ENCODE measurements at regions not wholly inside any gene's neighbourhood (a gene's known extent, or its start where the extent isn't known, plus 50 kb on each side); places are given as distances from the start of the nearest gene placed in this dataset.
A peak's percentile ranks its signal among the peaks of the same experiment; 100 is the strongest.
"Not testable (repeated sequence)": the region's sequence is repeated elsewhere in the genome, so short reads cannot be mapped to it uniquely, and the experiment has no call there.

DNA sequence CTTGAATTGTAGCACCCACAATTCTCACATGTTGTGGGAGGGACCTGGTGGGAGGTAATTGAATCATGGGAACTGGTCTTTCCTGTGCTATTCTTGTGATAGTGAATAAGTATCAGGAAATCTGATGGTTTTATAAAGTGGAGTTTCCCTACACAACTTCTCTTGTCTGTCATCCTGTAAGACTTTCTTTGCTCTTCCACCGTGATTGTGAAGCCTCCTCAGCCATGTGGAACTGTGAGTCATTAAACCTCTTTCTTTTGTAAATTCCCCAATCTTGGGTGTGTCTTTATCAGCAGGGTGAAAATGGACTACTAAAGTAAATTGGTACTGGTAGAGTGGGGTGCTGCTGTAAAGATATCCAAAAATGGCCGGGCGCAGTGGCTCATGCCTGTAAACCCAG, 215.6 kb downstream of the LIG4 start:
- no peak for DNase-seq

DNA sequence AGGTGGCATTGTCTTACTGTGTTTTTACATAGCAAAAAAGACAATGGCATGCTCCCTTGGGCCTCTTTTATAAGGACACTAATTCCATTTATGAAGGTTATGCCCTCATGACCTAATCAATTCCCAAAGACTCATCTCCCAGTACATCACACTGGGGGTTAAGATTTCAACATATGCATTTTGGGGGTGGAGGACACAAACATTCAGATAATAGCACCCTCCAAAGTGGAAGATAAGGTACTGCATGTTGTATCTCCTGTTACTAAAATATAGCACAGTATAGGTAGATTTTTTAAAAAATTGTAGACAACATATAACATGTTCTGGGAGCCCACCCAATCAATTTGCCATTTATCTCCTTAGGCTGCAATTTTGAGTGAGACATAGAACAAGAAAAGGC, 221.2 kb downstream of the LIG4 start:
- DNase-seq = no peak

DNA sequence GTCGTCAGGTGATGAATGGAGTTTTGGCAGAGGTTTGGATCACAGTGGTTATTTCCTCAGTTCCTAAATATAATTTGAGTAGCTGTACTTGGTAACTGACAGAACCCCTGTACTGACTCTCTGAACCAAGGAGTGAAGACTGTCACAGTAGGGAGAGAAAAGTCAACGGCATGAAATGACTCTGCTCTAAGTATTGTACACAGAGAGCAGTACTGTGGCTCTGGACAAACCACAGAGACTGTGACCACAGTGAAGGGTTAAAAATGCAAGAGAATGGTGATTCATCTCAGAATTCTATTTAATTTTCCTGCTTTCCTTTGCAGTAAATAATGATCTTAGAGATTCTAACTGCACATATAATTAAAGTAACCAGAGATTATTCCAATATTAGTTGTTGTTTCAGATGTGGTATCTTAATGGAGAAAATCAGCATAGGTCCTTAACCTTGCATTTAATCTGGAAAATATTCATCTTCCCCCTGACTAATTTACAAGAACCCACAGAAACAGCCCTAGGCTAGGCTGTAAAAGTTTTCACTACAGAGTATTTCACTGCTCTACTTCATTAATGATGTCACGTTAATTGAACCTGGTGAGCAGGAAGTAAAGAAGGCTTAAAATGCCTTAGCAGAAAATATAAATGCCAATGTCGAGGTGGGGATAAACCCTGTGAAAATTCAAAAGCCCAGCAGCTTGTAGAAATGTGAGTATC, 221.9 kb downstream of the LIG4 start:
- no peak for DNase-seq

DNA sequence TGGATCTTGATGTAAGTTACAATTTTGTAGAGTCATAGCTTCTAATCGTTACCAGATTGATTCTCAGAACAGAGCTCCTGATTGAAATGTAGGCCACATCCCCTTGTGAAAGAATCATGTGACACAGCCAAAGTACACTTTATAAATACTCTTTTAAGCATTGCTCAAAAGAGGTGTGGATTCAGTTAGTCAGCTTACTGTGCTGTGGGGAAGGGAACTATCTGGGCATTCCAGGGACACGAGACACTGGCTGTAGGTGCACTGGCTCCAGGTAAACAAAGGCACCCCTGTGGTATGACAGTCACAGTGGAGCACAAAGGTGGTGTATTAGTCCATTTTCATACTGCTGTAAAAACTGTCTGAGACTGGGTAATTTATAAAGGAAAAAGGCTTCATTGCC, 222.8 kb downstream of the LIG4 start:
- DNase-seq = no peak

DNA sequence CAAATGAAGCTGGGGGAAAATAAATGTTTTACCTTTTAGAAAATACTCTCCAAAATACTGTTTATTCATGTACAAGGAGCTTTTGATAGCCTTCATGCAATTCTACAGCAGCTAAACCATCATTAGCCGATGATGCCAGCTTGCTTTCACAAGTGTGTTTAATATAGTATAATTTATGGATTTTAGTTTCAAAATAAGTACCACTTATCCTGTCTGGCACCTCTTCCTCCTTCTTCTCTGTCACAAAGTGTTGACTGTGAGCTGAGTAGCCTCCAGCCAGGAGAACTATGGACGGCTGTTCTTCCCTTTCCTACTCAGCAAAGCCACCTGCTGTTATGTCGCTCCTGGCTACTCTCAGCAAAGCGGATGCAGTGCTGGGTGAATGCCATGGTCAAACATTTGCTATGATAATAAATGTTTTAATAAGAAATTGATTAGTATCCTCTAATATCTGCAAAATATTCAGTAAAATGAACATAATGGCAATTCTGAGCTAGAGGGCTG, 238.2 kb downstream of the LIG4 start:
- peak; percentile 4 for DNase-seq

DNA sequence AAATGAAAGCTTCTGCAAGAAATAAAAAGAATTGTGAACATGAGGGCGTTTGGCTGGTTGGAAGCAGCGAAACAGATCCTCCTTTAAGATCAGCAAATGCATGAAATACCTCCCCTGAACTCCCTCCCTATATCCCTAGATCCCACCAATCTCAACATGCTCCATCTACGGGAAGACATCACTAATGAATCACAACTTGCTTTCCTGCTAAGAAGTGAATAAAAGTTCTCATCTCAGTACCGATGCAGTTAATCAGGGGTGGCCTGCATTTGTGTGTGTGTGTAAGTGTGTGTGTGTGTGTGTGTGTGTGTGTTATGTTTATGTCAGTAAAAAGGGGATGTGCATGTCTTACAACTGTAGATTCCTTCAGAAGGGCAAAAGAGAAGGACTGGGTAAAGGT, 238.7 kb downstream of the LIG4 start:
- DNase-seq = no peak

DNA sequence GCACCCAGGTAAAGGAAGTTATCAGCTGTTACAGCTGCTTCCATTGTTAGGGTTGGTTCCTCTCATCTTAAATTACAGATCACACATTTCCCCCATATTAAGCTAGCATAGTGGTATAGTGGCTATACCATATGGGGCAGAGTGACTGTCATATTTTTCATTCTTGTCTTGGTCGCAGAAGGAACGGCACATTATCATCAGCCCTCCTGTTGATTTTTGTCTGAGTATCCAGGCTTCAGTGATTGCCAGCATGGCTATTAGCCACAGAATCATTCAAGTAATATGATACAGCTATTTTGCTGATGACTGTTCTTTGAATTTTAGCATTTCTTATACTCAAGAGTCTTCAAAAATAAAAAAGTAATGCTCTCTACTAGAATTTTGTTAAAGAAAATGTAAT, 240.9 kb downstream of the LIG4 start:
- no peak for DNase-seq

DNA sequence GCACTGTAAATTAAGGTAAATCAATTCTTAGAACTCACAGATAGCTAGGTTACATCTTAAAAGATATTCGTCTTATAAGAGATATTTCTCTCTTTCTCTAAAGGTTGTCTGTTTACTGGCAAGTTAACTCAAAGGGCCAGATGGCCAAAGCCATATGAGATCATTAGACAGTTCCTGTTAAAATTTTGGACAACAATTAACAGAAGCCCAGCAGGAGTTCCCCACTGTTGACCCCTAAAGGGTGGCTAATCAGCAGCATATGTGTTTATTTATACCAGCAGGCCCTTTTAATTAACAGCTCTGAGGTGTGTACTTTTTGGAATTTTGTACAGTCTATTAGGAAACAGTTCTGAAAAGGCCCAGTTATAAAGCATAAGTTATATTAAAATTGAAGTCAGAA, 245.8 kb downstream of the LIG4 start:
- peak; percentile 2 for DNase-seq

DNA sequence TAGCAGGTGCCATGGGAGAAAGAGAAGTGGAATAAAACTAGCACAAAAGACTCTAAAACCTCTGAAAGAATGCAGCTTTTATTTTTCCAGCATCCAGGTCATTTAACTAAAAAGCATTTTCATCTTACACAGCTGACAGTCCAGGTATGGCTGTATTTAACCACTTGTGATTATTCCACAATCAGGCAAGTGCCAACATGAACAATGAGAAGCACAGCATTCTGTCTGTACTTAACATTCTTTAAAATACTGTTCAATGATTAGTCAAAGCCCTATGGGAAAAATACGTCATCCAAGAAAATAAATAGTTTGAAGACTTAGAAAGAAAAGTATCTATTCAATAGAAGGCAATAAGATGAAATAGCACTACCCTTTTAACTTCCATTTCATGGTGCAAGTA, 246.9 kb downstream of the LIG4 start:
- no peak for DNase-seq

DNA sequence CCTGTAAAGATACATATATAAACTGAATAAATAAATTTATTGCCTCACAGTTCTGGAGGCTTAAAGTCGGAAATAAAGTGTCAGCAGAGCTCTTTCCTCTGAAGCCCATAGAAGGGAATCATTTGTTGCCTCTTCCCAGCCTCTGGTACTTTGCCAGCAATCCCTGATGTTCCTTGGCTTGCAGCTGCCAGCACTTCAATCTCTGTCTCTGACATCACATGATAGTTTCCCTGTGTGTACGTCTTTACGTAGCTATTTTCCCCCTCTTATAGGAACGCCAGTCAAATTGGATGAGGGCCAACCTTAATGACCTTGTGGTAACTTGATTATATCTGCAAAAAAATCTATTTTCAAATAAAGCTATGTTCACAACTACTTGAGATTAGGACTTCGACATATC, 250.9 kb downstream of the LIG4 start:
- peak; percentile 73 for DNase-seq

DNA sequence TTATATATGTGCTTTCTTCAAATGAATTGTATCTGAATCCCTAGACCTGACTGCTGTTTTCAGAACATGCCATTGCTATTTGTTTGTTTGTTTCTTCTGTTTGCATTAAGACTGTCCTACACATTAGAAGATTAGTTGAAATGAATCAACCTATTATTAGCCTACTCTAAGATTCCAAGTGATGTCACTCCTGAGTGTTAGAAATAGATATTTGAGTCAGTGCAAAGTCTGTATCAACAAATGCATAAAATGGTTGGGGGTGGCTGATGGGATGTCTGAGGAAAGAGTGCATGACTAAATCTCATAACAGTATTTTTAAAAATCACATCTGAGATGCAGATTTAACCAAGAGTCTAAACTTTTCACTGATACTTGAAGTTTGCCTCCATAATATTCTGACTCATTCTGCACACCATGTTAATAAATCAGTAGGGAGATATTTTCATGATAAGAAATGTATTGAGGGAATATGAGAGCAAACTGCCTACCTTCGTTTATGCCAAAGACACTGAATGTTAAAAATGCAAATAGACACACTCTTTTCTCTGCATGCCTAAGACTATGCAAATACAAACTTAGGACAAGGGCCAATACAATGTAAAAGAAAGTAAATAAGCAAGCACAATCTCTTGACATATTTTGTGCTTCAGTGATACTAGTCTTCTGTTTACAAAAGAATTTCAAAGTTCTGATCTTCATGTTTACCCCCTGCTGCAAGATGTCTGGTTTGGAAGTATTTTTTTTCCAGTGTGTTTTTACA, 253.3 kb downstream of the LIG4 start:
- no peak for DNase-seq

DNA sequence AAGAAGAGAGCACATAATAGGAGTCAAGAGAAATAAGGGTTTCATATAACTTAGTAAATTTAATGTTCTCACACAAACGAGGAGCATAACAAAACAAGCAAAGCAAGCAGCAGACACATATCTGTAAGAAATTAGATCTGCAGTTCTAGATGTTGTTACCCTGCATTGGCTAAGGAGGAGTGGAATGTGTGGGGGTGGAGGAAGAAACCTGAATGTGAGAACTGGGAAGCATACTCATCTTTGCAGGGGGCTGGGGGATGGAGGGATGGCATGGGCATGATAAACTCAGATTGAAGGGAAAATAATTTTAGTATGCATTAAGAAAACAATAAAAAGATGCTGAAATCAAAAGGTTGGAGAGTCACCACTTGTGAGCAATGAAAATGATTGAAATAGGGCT, 255.0 kb downstream of the LIG4 start:
- no peak for DNase-seq

DNA sequence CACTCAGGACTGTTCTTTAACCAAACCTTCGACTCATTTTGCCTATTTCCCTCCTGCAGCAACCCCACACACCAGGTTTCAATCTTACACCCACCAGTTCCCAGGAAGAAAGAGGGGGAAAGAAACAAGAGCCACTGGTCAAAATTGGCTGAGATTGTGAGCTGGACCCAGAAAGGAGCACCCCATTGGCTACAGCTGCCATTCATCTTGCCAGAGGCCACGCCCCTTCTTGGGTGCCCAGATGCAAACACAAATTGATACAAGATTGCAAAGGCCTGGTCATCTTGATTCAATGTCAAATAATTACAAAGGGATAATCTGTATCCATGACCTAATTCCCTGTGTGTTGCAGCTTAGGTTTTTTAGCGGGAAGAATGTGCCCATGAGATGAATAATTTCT, 258.4 kb downstream of the LIG4 start:
- no peak for DNase-seq

DNA sequence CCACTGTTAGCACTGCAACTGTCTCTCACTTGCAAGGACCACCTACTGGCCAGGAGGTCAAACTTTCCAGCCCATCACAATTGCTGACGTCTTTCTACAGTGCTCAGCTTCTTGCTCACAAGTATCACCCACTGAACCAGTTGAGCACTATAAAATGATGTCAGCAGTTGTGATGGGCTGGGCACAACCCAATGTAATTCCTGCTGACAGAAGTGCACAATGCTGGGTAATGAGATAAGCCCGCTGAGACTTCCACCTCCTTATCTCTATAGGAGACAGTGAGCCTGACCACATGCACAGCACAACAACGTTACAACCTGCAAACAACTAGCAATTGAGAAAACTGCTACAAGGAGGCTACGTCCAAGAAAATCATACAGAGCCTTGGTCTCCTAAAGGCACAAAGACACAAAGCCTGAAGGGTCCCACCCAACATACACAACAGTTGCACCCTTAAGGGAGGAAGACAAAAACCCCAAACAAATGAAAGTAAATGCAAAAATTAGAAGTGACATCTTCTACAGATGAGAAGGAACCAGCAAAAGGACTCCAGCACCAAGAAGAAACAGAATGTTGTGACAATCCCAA, 273.2 kb downstream of the LIG4 start:
- no peak for DNase-seq

DNA sequence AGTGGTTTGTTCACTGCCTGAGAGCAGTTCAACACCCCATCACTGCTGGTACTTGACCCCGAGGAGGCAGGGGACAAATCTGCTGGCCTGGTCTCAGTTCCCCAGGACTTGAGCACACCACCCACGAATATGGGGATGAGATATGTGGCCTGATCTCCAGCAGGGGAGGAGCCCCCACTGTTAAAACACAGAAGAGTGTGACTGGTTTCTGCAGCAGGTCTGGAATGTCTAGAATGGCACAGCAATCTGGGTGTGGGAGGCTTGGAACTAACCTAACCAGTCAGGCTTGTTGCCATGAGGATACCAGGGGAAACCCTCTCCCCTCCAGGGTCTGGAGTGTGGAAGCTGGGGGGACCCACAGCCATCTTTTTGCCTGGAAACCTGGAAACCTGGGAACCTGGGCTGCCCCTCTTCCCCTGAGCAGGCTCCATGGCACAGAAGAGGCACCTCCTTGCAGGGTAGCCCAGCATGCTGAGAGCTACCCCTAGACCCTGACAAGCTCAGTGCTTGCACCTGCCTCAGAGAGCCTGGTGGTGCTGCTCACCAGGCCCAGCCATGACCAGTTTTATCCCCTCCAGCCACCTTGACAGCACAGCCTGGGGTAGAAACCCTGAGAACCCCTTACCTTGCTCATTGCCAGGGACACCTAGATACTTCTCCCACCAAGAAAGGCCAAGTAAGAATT, 273.8 kb downstream of the LIG4 start:
- no peak for DNase-seq

DNA sequence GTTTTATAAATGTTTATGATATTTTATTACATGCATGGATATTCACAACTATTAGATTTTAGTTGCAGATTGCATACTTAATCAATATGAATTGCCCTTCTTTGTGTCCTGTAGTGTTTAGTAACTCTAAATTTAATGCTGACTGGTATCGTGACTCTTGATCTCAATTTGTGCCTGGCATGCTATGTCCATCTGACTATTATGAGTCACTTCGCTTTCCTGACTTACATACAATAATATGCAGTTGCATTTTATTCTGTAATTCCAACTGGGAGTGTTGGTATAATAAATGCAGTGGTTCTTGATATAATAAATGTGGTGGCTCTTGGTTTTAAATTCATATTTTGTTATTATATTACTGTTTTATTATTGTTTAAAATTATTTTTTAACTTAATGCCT, 277.5 kb downstream of the LIG4 start:
- no peak for DNase-seq

DNA sequence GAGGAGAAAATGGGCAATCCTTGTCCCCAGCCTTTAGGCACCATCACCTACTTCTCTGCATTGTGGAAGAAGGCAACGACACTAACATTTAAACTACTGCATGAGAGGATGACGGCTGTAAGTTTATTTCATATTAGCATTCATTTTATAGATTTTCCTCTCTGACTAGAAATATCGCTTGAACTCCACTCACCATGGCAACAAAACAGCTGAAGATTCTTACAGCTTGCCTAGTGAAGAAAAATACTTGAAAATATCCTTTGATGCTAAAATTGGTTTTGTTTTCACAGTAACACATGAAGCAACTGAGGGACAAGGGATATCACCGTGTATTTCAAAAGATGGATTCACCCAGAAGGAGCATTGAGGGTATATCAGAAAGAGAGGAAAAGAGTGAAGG, 284.3 kb downstream of the LIG4 start:
- no peak for DNase-seq

DNA sequence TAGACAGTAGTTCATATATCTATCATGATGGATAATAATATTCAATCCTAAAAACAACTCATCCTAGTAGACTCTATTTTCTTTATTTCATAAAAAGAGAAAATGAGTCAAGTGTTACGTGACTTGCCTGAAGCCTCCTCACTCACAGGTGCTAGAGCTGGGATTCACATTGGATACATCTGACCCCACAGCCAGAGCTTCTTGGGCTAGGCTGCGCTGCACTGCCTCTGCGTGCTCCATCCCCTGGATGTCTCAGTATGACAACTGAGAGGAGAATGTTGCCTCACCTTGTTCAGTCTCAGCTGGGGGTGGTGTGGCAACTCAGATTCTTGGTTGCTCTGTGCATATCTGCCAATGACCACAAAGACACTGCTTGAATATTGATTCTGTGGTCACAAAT, 286.6 kb downstream of the LIG4 start:
- no peak for DNase-seq

DNA sequence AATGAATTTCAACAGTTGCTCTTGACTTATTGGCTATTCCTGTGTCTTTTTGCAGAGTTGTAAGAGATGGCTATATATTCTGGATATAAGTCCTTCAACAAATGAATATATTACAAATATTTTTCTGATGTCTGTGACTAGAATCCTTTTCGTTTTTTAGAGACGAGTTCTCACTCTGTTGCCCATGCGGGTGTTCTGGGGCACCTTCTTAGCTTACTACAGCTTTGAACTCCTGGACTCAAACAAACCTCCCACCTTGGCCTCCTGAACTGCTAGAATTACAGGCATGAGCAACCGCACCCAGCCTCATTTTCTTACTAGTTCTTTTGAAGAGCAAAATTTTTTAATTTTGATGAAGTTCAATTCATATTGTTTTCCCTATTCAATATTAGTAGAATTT, 287.8 kb downstream of the LIG4 start:
- no peak for DNase-seq

DNA sequence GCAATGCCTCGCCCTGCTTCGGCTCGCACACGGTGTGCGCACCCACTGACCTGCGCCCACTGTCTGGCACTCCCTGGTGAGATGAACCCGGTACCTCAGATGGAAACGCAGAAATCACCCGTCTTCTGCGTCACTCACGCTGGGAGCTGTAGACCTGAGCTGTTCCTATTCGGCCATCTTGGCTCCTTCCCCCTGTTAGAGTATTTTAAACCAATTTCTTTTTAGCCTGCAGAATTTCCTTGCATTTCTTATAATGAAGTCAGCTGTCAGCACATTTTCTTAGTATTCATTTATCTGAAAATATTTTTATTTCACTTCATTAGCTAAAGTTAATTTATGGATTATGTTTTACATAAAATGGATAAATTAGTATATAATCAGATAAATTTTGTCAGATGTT, 288.8 kb downstream of the LIG4 start:
- DNase-seq = not testable (repeated sequence)

DNA sequence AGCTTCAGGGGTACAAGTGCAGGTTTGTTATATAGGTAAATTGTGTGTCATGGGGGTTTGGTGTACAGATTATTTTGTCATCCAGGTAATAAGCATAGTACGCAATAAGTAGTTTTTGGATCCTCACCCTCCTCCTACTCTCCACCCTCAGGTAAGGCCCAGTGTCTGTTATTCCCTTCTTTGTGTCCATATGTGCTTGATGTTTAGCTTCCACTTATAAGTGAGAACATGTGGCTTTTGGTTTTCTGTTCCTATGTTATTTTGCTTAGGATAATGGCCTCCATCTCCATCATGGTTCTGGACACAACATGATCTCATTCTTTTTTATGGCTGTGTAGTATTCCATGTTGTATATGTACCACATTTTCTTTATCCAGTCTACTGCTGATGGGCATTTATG, 298.4 kb downstream of the LIG4 start:
- DNase-seq = not testable (repeated sequence)

DNA sequence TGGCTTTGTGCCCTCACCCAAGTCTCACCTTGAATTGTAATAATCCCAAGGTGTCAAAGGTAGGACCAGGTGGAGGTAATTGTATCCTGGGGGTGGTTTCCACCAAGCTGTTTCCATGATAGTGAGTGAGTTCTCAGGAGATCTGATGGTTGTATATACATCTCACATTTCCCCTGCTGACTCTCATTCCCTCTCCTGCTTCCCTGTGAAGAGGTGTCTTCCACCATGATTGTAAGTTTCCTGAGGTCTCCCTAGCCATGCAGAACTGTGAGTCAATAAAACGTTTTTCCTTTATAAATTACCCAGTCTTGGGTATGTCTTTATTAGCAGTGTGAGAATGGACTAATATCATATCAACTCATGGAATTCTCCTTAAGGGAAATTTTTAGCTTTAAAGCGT, 302.6 kb downstream of the LIG4 start:
- DNase-seq = no peak

DNA sequence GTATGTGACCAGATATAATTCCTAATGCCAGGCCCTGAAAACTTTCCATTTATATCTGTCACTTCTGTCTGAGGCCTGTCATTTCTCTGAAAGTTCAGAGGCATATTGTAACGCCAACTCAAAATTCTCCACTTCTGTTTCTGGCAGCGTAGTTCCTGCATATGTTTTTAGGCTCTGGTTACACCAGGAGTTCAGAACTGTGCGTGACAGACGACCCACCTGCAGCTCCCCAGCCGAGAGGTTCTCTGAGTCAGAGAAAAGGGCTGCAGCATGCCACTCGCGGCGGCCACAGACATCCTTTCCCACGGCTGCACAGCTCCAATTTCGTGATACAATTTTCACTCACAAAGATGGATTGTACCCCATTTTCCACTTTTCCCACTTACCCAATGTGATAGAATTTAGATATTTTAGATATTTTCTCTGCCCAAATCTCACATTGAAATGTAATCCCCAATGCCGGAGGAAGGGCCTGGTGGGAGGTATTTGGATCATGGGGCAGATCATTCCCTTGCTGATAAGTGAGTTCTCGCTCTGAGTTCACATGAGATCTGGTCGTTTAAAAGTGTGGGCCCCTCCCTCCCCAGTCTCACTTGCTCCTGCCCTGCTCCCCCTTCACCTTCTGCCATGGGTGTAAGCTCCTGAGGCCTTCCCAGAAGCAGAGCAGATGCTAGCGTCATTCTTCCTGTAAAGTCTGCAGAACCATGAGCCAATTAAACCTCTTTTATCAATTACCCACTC, 308.1 kb downstream of the LIG4 start:
- DNase-seq = no peak

Measured in NCI-H446 treated with DMSO at 0.1 percent for 48 hours (cell line).